ENCODE measurements at regions not wholly inside any gene's neighbourhood (a gene's known extent, or its start where the extent isn't known, plus 50 kb on each side); places are given as distances from the start of the nearest gene placed in this dataset.

GRCh38 chr20:16801919-16802651 lies 53.9 kb downstream of the OTOR start:
- H3K9me2 ChIP-seq (replicated peaks; ENCODE audit: insufficient read depth, low read length): no peaks in the 10 kb centered on the region
- H3K4me2 ChIP-seq (ENCODE audit: low read depth, low read length, poor library complexity, severe bottlenecking): no peak overlapping the region
- H3F3A ChIP-seq (ENCODE audit: insufficient read depth): no peaks in the 10 kb centered on the region
- no peak for TF ChIP-seq EZH2phosphoT487 (conservative IDR thresholded peaks at IDR 0.05; ENCODE audit: low read length)
- peak; percentile 73 for TF ChIP-seq CTCF (IDR thresholded peaks at IDR 0.05; ENCODE audit: insufficient read depth, low read length, poor library complexity, severe bottlenecking)
- no peak overlapping the region for H3K9ac ChIP-seq (ENCODE audit: low read length)
- H3K27me3 ChIP-seq (ENCODE audit: low read length): no peaks in the 10 kb centered on the region
- H4K20me1 ChIP-seq (ENCODE audit: low read depth, low read length): no peaks in the 10 kb centered on the region
- no peaks in the 10 kb centered on the region for H3K36me3 ChIP-seq (ENCODE audit: low read length)
- H3K27ac ChIP-seq (ENCODE audit: low read depth, low read length): no peak overlapping the region
- no peaks in the 10 kb centered on the region for H3K9me3 ChIP-seq (ENCODE audit: insufficient read depth, low read length)
- no peaks in the 10 kb centered on the region for H3K79me2 ChIP-seq (ENCODE audit: insufficient read depth, low read length)
- no peak overlapping the region for H2AFZ ChIP-seq (ENCODE audit: low read depth, low read length, severe bottlenecking)
- H3K4me3 ChIP-seq (ENCODE audit: insufficient read depth, low read length, poor library complexity, severe bottlenecking): no peak overlapping the region

DNA sequence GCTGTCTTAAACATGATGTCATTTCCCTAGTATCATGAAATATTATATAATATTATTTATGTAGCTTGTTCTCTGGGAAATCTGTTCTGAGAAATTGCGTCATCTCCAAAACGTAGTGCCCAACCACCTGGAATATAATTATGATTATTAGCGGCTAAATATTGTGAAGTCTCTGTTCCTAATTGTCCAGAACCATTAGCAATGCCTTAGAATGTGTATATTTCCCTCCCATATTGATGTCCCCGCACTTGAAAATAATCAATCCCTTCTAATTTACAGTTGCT lies 54.4 kb downstream of the OTOR start:
- no peaks in the 10 kb centered on the region for H3F3A ChIP-seq (ENCODE audit: insufficient read depth)
- H3K27me3 ChIP-seq (ENCODE audit: low read length): no peaks in the 10 kb centered on the region
- no peak overlapping the region for H3K9ac ChIP-seq (ENCODE audit: low read length)
- H2AFZ ChIP-seq (ENCODE audit: low read depth, low read length, severe bottlenecking): no peak overlapping the region
- H3K79me2 ChIP-seq (ENCODE audit: insufficient read depth, low read length): no peaks in the 10 kb centered on the region
- H3K9me3 ChIP-seq (ENCODE audit: insufficient read depth, low read length): no peaks in the 10 kb centered on the region
- TF ChIP-seq CTCF (IDR thresholded peaks at IDR 0.05; ENCODE audit: insufficient read depth, low read length, poor library complexity, severe bottlenecking) (no peak), EZH2phosphoT487 (conservative IDR thresholded peaks at IDR 0.05; ENCODE audit: low read length) (no peak)
- no peaks in the 10 kb centered on the region for H4K20me1 ChIP-seq (ENCODE audit: low read depth, low read length)
- no peak overlapping the region for H3K4me2 ChIP-seq (ENCODE audit: low read depth, low read length, poor library complexity, severe bottlenecking)
- no peaks in the 10 kb centered on the region for H3K9me2 ChIP-seq (replicated peaks; ENCODE audit: insufficient read depth, low read length)
- H3K4me3 ChIP-seq (ENCODE audit: insufficient read depth, low read length, poor library complexity, severe bottlenecking): no peak overlapping the region
- no peak overlapping the region for H3K27ac ChIP-seq (ENCODE audit: low read depth, low read length)
- no peaks in the 10 kb centered on the region for H3K36me3 ChIP-seq (ENCODE audit: low read length)

GRCh38 chr20:16803965-16804792 lies 56.0 kb downstream of the OTOR start:
- Histone ChIP-seq H4K20me1 (ENCODE audit: low read depth, low read length) (no peaks in the 10 kb centered on the region), H3F3A (ENCODE audit: insufficient read depth) (no peaks in the 10 kb centered on the region), H3K79me2 (ENCODE audit: insufficient read depth, low read length) (no peaks in the 10 kb centered on the region), H3K36me3 (ENCODE audit: low read length) (no peaks in the 10 kb centered on the region), H3K27me3 (ENCODE audit: low read length) (no peaks in the 10 kb centered on the region), H3K27ac (ENCODE audit: low read depth, low read length) (no peak overlapping the region), H3K4me2 (ENCODE audit: low read depth, low read length, poor library complexity, severe bottlenecking) (no peak overlapping the region), H3K9me3 (ENCODE audit: insufficient read depth, low read length) (no peaks in the 10 kb centered on the region), H3K4me3 (ENCODE audit: insufficient read depth, low read length, poor library complexity, severe bottlenecking) (no peak overlapping the region), H2AFZ (ENCODE audit: low read depth, low read length, severe bottlenecking) (no peak overlapping the region), H3K9me2 (replicated peaks; ENCODE audit: insufficient read depth, low read length) (no peaks in the 10 kb centered on the region), H3K9ac (ENCODE audit: low read length) (no peak overlapping the region)
- TF ChIP-seq CTCF (IDR thresholded peaks at IDR 0.05; ENCODE audit: insufficient read depth, low read length, poor library complexity, severe bottlenecking) (peak; percentile 89), EZH2phosphoT487 (conservative IDR thresholded peaks at IDR 0.05; ENCODE audit: low read length) (no peak)

Measured in SU-DHL-6 (cell line).